IPS DF 4.7 (cell line): ENCODE measurements at regions not wholly inside any gene's neighbourhood (a gene's known extent, or its start where the extent isn't known, plus 50 kb on each side); places are given as distances from the start of the nearest gene placed in this dataset.

Experiments
- DNase-seq: peaks from one replicate; pipeline ENCODE4 v3.0.0-alpha.2; 2013; ENCODE audit warnings: low spot score; ENCODE audit errors: extremely low read depth

- no peak for DNase-seq
These were observed 593.6 kb downstream of the MTRR start for GRCh38 chr5:8462565-8462964.

GRCh38 chr5:8470489-8470888 lies 601.5 kb downstream of the MTRR start:
- no peak for DNase-seq

GRCh38 chr5:8471581-8471980 lies 602.6 kb downstream of the MTRR start:
- no peak for DNase-seq

GRCh38 chr5:8473016-8473415 lies 604.1 kb downstream of the MTRR start:
- DNase-seq = no peak

- peak; percentile 44 for DNase-seq
These were observed 605.0 kb downstream of the MTRR start for GRCh38 chr5:8473827-8474568.

GRCh38 chr5:8474569-8474930 lies 605.6 kb downstream of the MTRR start:
- no peak for DNase-seq

GRCh38 chr5:8478326-8478725 lies 609.4 kb downstream of the MTRR start:
- DNase-seq = no peak

GRCh38 chr5:8481007-8481406 lies 612.1 kb downstream of the MTRR start:
- DNase-seq = no peak

- no peak for DNase-seq
These were observed 622.3 kb downstream of the MTRR start for GRCh38 chr5:8491254-8491653.

GRCh38 chr5:8493176-8493575 lies 624.2 kb downstream of the MTRR start:
- no peak for DNase-seq

GRCh38 chr5:8500426-8500825 lies 631.5 kb downstream of the MTRR start:
- no peak for DNase-seq

- DNase-seq = no peak
These were observed 636.2 kb downstream of the MTRR start for GRCh38 chr5:8505196-8505595.

- no peak for DNase-seq
These were observed 639.3 kb downstream of the MTRR start for GRCh38 chr5:8508231-8508630.

- no peak for DNase-seq
These were observed 647.4 kb downstream of the MTRR start for GRCh38 chr5:8516356-8516755.

- DNase-seq = no peak
These were observed 648.5 kb downstream of the MTRR start for GRCh38 chr5:8517456-8517855.

- DNase-seq = no peak
These were observed 652.0 kb downstream of the MTRR start for GRCh38 chr5:8520917-8521316.

- no peak for DNase-seq
These were observed 653.0 kb downstream of the MTRR start for GRCh38 chr5:8521991-8522390.

GRCh38 chr5:8522646-8523045 lies 653.7 kb downstream of the MTRR start:
- no peak for DNase-seq

GRCh38 chr5:8523501-8523900 lies 654.6 kb downstream of the MTRR start:
- no peak for DNase-seq

- DNase-seq = no peak
These were observed 656.9 kb downstream of the MTRR start for GRCh38 chr5:8525819-8526218.

- no peak for DNase-seq
These were observed 659.2 kb downstream of the MTRR start for GRCh38 chr5:8528106-8528505.

- DNase-seq = no peak
These were observed 669.9 kb downstream of the MTRR start for GRCh38 chr5:8538821-8539220.

GRCh38 chr5:8540317-8540716 lies 671.4 kb downstream of the MTRR start:
- no peak for DNase-seq

GRCh38 chr5:8550921-8551320 lies 682.0 kb downstream of the MTRR start:
- no peak for DNase-seq
